ENCODE measurements at regions not wholly inside any gene's neighbourhood (a gene's known extent, or its start where the extent isn't known, plus 50 kb on each side); places are given as distances from the start of the nearest gene placed in this dataset.

- no peak for TF ChIP-seq SATB2 (CRISPR knock-in tag; IDR thresholded peaks at IDR 0.05)
- no peak for TF ChIP-seq EZH2 (conservative IDR thresholded peaks at IDR 0.05; ENCODE audit: low read depth, low read length)
- no peak for TF ChIP-seq HOXA7 (CRISPR knock-in tag; IDR thresholded peaks at IDR 0.05)
- no peak for TF ChIP-seq JUND (CRISPR knock-in tag; IDR thresholded peaks at IDR 0.05)
- no peak for TF ChIP-seq YY1 (IDR thresholded peaks at IDR 0.05; ENCODE audit: insufficient read depth, insufficient replicate concordance, low read depth, low read length)
- no peak for TF ChIP-seq RBM39 (IDR thresholded peaks at IDR 0.05; ENCODE audit: low read depth, low read length, poor library complexity, severe bottlenecking)
- TF ChIP-seq, protein P1, sequence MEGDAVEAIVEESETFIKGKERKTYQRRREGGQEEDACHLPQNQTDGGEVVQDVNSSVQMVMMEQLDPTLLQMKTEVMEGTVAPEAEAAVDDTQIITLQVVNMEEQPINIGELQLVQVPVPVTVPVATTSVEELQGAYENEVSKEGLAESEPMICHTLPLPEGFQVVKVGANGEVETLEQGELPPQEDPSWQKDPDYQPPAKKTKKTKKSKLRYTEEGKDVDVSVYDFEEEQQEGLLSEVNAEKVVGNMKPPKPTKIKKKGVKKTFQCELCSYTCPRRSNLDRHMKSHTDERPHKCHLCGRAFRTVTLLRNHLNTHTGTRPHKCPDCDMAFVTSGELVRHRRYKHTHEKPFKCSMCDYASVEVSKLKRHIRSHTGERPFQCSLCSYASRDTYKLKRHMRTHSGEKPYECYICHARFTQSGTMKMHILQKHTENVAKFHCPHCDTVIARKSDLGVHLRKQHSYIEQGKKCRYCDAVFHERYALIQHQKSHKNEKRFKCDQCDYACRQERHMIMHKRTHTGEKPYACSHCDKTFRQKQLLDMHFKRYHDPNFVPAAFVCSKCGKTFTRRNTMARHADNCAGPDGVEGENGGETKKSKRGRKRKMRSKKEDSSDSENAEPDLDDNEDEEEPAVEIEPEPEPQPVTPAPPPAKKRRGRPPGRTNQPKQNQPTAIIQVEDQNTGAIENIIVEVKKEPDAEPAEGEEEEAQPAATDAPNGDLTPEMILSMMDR (CRISPR knock-in tag; IDR thresholded peaks at IDR 0.05), result no peak
- no peak for TF ChIP-seq ISX (CRISPR knock-in tag; conservative IDR thresholded peaks at IDR 0.05)
- no peak for TF ChIP-seq ZNF782 (CRISPR knock-in tag; IDR thresholded peaks at IDR 0.05; ENCODE audit: borderline replicate concordance)
- TF ChIP-seq, protein P2, sequence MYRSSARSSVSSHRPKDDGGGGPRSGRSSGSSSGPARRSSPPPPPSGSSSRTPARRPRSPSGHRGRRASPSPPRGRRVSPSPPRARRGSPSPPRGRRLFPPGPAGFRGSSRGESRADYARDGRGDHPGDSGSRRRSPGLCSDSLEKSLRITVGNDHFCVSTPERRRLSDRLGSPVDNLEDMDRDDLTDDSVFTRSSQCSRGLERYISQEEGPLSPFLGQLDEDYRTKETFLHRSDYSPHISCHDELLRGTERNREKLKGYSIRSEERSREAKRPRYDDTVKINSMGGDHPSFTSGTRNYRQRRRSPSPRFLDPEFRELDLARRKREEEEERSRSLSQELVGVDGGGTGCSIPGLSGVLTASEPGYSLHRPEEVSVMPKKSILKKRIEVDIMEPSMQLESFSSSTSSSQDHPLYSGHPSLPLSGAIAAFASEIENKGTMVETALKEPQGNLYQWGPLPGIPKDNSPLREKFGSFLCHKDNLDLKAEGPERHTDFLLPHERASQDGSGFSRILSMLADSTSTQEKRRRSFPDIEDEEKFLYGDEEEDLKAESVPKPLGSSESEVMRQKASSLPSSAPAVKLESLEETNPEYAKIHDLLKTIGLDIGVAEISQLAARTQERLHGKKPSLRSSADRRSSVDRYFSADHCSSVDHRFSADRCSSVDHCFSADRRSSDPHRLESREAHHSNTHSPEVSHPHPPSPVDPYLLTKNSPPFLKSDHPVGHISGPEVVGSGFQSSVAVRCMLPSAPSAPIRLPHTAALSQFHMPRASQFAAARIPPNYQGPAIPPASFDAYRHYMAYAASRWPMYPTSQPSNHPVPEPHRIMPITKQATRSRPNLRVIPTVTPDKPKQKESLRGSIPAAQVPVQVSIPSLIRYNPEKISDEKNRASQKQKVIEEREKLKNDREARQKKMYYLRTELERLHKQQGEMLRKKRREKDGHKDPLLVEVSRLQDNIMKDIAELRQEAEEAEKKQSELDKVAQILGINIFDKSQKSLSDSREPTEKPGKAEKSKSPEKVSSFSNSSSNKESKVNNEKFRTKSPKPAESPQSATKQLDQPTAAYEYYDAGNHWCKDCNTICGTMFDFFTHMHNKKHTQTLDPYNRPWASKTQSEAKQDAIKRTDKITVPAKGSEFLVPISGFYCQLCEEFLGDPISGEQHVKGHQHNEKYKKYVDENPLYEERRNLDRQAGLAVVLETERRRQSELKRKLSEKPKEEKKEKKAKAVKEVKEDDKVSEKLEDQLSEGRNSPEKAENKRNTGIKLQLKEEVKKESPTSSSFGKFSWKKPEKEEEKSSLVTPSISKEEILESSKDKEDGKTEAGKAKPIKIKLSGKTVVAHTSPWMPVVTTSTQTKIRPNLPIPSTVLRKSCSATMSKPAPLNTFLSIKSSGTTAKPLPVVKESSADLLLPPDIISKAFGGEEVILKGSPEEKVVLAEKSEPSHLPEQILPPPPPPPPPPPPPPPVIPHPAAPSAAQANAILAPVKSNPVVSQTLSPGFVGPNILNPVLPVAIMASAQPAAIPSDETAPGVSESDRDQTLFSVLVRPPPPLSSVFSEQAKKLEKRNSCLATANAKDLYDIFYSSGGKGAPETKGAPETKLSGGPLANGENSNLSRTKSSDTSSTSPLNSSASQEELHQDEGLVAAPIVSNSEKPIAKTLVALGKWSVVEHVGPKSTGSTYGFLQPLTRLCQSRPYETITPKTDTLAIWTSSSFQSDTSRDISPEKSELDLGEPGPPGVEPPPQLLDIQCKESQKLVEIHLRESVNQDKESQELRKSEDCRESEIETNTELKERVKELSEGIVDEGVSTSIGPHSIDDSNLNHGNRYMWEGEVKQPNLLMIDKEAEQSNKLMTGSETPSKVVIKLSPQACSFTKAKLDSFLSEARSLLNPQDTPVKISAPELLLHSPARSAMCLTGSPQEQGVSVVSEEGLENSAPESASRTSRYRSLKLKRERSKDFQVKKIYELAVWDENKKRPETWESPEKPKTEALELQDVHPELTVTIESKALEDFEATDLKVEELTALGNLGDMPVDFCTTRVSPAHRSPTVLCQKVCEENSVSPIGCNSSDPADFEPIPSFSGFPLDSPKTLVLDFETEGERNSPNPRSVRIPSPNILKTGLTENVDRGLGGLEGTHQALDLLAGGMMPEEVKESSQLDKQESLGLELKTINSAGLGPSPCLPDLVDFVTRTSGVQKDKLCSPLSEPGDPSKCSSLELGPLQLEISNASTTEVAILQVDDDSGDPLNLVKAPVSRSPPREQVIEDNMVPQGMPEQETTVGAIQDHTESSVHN (CRISPR knock-in tag; IDR thresholded peaks at IDR 0.05), result no peak
Observed at GRCh38 chr4:108405586-108405985, 214.8 kb upstream of the RPL34 start.
